ENCODE measurements at regions not wholly inside any gene's neighbourhood (a gene's known extent, or its start where the extent isn't known, plus 50 kb on each side); places are given as distances from the start of the nearest gene placed in this dataset.

DNA sequence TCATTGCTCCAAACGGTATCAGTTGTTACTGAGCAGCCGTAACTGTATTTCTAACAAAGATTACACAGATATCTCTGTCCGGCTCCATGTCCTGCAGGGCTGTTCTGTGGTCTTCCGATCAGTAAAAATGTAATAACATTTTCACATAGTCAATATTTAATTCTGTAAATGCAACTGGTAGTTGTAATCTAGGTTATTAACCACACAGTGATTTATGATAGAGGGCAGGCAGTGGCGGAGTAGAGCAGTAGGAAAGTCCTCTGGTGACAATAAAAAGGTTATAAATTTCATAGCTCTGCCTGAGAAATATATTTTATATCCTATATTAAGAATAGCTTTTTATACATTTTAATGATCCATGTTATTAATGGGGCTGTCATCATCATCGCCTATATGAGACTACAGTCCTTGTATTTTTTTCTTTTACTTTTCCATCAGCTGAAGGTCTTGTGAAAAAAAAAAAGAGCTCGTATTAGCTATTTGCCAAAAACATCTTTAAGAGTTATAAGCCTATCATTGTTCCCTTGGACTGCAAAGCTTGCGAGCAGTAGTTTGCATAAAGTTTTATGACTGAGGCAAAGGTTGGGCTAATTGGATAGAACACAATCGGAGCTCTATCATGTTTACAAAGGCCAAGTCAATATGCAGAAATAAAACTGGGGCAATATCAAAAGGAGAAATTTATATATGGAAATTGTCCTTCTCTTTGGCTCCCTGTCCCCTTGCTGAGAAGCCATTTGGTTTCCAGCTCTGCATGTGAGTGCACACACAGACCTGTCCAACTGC is 648.0 kb downstream of the IRX1 start:
- DNase-seq = no peak

DNA sequence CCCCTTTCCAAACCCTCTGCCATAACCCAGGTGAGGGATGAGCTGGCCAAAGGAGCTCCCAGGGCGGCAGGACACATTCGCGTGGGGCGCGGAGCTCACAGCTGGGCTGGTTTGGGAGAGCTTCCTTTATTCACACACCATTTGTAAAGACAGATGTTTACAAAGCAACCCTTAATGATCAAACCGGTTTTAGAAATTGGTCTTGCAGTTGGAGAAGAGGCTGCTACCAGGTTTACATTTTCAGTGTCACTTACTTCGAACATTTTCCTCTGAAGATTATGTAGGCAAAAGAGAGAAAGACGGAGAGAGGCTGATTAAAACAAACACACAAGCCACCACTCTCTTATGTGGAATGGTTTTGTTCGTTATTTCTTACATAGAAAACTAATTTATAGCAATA is 648.7 kb downstream of the IRX1 start:
- no peak for DNase-seq

- no peak for DNase-seq
Observed at GRCh38 chr5:4245076-4245475, 649.4 kb downstream of the IRX1 start.

GRCh38 chr5:4245511-4245910 is 649.9 kb downstream of the IRX1 start:
- no peak for DNase-seq

DNA sequence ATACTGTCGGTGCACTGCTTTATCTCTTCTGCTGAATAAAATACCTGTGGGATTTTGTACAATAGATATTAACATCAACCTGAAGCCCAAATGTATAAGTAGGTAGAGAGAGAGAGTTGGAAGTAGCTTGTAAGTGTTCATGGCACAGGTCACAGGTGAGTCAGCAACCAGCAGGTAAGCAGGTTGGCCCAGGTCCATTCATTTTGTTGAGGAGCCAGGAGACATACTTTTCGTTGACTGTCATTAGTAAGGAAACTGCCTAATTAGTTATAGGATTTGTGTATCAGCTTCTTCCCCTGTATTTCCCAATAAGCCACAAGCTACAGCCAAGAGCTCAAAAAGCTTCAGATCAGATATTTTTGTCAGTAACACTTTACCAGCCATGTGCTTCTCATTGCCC is 650.8 kb downstream of the IRX1 start:
- no peak for DNase-seq

- DNase-seq = no peak
Observed at GRCh38 chr5:4250254-4250653, 654.6 kb downstream of the IRX1 start.

GRCh38 chr5:4252385-4252784 is 656.8 kb downstream of the IRX1 start:
- no peak for DNase-seq

DNA sequence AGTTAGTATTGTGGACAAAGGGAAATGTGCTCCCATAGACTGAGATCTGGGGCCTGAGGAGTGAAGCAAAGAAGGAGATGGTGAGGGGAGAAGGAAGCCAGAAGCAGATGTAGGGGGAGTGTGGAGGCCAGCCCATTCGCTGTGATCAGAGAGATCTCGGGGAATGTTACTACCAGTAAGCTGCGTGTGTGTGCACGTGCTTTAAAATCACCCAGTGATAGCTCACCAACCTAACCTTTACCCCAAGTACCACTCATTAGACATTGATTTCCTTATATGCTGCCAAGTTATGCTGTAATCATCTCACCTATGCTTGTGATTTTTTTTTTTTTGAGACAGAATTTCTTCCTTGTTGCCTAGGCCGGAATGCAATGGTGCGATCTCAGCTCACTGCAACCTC is 659.1 kb downstream of the IRX1 start:
- DNase-seq = no peak

DNA sequence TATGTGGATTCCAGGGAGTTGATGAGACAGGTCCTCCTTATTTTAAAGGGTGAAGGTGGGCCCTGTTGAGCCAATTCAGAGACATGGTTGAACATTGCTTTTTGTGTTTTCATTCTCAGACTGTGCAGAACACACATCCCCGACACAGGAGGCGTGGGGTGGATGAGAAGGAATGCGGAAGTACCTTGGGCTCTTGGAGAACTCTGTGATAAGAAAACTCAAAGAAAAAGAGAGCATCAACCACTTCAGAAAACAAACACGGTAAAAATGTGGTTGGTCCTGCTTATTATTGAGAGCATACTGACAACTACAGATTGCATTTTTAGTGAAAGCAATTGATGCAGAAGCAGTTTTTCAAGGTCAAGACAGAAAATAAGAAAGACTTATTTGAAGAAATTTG is 659.8 kb downstream of the IRX1 start:
- no peak for DNase-seq

DNA sequence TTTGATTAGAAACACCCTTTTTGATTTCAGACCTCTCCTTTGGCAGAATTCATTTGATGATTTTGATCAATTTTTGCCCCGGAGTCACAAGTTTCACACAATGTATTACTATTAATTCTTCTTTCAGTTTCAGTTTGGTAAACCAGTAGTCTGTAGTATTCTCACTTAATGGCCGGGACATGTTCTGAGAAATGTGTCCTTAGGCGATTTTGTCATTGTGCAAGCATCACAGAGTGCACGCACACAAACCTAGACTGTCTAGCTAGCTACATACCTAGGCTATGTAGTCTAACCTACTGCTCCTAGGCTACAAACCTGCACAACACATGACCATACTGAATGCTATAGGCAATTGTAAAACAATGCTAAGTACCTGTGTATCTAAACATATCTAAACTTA is 662.5 kb downstream of the IRX1 start:
- DNase-seq = no peak

- DNase-seq = no peak
Observed at GRCh38 chr5:4271193-4271592, 675.6 kb downstream of the IRX1 start.

DNA sequence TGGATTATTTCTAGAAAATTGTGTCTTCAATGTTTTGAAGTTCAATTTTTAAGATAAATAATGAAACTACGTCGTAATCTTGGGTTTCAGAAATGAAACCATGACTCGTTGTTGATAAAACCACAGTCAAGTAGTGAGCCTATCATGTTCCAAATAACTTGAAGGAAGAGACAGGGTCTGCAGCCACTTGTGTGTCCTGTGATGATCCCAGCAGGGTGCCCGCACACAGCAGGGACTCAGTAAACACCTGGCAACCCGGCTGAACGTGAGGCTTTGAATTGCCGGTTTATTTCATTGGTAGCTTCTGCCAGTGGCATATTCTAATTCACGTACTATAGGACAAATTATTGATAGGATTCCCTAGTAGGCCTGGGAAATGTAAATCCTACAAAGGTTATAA is 679.6 kb downstream of the IRX1 start:
- no peak for DNase-seq

DNA sequence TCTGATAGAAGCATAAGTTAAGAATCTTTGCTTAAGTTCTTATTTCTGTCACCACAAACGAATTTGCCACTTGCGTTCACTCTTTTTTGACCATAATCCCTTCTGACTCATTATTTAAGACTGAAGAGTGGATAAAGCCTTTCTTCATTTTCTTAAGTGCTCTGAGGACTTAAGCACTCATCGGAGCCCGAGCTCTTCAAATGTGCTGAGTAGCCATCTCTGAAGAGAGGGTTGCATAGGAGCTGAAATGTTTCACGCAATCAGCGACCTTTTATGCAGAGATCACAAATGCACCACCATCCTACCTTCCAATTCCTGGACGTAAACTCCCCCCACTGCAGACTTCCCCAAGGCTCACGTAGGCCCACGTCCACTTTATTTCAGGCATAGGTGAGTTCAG is 699.2 kb downstream of the IRX1 start:
- no peak for DNase-seq

- no peak for DNase-seq
Observed at GRCh38 chr5:4295663-4296339, 700.2 kb downstream of the IRX1 start.

DNA sequence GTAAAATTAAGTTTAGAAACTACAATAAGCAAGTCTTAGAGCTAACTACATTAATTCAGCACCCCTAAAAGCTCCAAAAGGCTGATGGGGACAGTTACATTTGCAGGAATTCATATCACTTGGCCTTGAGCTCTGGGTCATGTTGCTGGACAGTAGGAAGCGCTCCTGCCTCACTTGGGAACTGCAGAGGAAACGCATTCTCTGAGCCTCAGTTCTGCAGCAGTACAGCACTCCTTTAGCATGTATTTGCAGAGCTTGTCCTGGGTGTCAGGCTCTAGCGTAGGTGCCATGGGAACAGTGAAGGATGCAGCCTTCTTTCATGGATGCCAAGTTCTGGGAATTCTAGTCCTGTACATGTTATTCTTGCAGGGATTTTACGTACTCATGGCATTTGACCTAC is 710.4 kb downstream of the IRX1 start:
- DNase-seq = no peak

- no peak for DNase-seq
Observed at GRCh38 chr5:4309026-4309425, 713.4 kb downstream of the IRX1 start.

DNA sequence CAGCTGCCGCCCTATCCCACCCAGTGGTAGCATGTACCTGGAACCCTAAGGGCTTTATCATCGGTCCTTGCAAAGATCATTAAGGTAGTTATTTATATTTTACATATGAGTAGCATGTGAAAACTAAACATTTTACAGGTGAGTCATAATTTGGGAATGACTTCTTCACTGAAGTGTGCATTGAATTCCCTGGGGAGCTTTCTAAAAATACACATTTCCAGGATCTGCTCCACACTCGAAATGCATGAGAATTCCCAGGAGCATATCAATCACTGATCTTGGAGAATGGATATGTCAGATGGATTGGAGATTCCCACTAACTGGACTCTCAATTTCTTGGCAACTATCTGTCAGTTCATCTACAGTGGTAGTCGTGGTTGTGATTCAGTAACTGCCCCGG is 717.5 kb downstream of the IRX1 start:
- DNase-seq = no peak

DNA sequence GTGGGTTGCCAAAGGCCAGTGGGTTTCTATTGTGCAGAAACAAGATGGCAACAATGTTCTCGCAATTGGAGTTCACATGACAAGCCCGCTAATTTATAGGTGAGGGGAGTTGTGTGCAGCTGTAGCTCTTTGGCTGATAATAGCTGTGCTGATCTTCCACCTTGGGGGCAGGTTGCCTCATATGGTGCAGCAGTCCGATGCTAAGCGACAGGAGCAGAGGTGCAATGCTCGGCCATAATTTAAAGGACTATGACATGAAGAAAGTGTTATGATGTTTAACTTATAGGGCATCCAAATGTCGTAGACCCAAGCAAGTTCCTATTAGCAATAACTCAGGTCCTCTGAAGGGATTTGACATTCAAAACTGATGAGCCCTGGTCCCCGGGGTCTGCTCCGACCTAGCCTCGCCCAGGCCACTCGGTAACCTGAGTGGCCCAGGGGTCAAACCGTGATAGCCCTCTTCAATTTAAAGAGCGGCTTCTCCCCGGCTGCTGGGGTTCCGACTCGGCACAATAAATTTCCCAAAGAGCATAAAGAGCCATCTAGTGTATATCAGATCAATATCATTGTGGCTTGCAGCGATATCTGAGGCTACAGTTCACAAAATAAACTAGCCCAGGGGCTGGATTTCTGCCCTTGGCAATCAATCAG is 724.0 kb downstream of the IRX1 start:
- no peak for DNase-seq

GRCh38 chr5:4330327-4330726 is 734.7 kb downstream of the IRX1 start:
- DNase-seq = no peak

DNA sequence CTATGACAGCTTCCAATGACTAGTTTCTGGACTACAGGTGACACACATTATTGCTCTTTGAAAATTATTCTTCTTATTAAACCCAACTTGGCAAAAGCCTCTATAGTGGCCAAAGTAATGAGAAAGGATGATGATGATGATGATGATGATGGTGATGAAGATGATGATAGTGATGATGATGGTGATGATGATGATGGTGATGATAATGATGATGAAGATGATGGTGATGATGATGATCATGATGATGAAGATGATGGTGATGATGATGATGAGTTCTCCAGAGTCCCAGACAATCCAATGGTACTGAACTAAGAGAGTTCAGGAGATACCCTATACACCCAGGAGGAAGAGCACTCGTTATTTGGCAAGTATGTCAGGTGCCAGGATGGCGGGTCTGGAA is 739.4 kb downstream of the IRX1 start:
- DNase-seq = no peak

- DNase-seq = no peak
Observed at GRCh38 chr5:4337519-4337918, 741.9 kb downstream of the IRX1 start.

DNA sequence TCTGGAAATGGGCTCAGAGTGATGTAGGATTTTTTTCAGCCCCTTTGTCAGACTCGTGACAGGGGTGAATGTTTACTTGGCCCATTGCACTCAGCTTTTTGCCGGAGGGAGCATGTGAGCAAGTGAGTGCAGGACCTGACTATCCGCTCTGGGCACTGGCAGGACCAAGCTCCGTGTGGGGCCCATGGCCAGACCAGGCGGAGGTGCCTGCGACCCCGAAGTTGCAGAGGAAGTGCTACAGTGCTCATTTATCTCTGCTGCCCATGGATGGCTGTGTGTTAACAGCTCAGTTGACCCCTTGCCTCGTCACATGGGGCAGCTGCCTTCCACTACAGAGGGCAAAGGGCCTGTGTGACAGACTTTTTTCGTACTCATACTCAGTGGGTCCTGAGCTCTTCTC is 744.3 kb downstream of the IRX1 start:
- no peak for DNase-seq

DNA sequence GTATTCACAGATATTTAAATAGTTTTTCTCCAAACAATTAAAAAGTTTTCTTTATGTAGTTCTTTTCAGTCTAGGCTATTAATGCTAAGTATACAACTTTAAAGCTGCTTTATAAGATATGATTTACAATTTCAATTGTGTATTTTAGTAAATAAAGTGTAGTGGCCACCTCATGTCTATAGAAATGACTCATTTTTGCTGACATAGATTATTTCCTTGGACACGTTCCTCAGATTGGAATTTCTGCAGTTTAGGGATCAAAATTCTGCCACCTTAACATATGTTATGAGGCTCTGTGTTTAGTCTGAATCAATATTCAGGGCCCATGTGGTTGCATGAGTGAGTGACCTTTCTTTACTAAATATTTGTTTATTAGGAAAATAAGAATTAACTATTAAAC is 750.2 kb downstream of the IRX1 start:
- DNase-seq = no peak

GRCh38 chr5:4348423-4348822 is 752.8 kb downstream of the IRX1 start:
- DNase-seq = no peak

All from COR-L47 (cell line).